GM12892 (cell line): ENCODE measurements at regions not wholly inside any gene's neighbourhood (a gene's known extent, or its start where the extent isn't known, plus 50 kb on each side); places are given as distances from the start of the nearest gene placed in this dataset.

Source experiments
- POLR2A ChIP-seq: IDR thresholded peaks from 2 replicates; pipeline ENCODE4 v1.6.1; 2011; ENCODE audit warnings: low read depth, low read length, control low read depth
- POLR2AphosphoS5 ChIP-seq: IDR thresholded peaks from 2 replicates; pipeline ENCODE4 v1.6.1; 2011; ENCODE audit warnings: low read depth, low read length, control low read depth
- TAF1 ChIP-seq: IDR thresholded peaks from 2 replicates; pipeline ENCODE4 v1.6.1; 2011; ENCODE audit warnings: low read depth, mild to moderate bottlenecking, control low read depth, low read length, borderline replicate concordance

DNA sequence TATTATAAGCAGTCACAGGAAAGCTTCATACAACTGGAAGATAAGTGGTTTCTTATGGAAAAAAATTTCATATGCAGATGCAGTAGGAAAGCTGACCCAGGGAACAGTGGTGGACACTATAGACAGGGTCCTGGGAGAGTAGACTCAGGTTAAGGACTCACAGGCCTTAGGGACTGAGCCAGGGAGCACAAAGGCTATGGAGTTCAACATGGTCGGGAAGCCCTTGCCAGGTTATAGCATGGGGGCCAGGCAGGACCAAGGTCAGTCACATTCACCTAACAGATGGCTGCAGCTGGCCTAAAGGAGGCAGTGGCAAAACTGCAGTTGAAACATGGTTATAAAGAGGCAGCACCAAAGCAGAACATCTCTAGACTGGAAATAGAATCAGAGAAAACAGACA, 54.9 kb upstream of the UNC5B start:
- no peak for TF ChIP-seq POLR2A
- TF ChIP-seq POLR2AphosphoS5, result no peak
- TF ChIP-seq TAF1, result no peak
